Skeletal muscle cell (primary cell): ENCODE measurements at regions not wholly inside any gene's neighbourhood (a gene's known extent, or its start where the extent isn't known, plus 50 kb on each side); places are given as distances from the start of the nearest gene placed in this dataset.

Experiments used
- DNase-seq: peaks from one replicate; pipeline ENCODE4 v3.0.0-alpha.2; 2010; ENCODE audit warnings: low read depth
- H3K4me3 ChIP-seq: 2 replicates; pipeline ENCODE4 v1.5.1; 2011; ENCODE audit warnings: low read depth, mild to moderate bottlenecking, control low read depth, low read length, moderate library complexity

DNA sequence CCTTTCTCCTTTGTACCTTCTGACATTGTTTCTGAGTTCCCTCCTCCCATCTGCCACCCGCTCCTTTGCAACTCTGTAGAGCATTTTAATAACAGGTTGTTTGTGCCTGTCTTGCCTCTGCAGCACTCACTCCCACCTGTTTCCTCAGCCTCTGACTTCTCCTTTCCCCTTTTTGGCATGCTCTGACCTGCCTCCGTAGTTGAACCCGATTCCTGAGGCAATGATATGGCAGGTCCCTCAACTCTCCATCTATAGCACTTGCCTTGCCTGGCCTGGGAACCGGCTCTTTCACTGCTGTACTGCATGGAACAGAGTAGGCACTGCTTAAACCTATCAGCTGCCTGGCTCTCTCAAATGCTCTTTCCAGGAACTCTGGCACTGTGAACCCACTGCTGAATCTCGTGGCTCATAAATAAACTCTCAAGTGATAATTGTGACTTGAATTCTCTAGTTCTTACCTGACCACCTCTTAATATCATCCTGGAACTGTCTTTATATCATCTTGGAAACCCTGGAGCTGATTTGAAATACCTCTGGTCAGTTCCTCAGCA, 50.3 kb downstream of the UTRN start:
- no peak overlapping the region for H3K4me3 ChIP-seq
- no peak for DNase-seq

DNA sequence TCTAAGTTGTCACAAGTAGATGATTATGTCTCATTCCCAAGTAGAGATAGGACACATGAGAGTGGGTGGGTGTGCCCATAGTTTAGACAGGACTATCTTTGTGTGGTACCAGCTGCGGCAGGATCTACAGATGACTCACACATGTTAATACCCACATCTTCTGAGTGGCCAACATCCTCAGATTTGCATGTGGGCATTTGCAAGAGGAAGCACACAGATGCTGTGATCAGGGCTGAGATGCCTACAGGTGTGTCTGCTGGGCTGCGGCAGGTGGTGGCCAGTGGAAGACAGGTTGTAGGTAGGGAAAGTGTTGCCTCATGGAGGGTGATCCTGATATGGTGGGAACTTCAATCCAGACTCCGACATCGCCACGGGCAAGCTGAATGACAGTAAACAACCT, 50.8 kb downstream of the UTRN start:
- DNase-seq = no peak
- no peak overlapping the region for H3K4me3 ChIP-seq

DNA sequence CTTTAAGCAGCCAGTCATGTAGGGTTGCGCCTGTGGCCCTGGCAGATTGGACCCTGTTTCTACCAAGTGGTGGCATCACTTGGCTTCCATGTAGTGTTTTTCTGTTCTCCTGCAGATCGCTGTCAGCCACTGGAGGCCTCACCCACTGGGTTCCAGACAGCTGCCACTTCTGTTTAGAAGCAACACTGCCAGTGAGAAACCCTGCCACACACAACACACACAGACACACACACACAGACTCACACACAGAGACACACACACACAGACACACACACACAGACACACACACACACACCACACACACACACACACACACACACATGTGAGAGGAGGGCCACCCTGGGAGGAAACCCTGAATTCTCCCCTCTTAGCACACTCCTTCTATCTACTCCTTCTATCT, 51.8 kb downstream of the UTRN start:
- DNase-seq = no peak
- no peak overlapping the region for H3K4me3 ChIP-seq

DNA sequence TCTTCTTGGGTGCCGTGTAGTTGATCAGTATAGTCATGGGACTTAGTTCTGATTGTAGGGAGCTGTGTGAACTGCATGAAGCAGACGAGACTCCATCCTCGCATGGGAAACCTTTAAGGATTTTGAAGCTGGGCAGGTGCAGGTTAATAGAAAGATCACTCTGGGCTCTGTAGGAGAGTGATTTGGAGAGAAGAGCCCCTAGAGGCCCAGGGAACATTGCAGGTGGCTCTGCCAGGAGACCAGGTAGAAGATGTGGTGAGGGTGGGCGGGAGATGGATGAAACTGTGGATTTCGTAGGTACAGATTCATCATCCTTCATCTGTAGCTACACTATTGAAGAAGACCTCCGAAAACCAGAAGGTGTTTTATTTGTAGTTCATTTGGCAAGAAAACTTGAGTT, 53.3 kb downstream of the UTRN start:
- DNase-seq = no peak
- no peak overlapping the region for H3K4me3 ChIP-seq

DNA sequence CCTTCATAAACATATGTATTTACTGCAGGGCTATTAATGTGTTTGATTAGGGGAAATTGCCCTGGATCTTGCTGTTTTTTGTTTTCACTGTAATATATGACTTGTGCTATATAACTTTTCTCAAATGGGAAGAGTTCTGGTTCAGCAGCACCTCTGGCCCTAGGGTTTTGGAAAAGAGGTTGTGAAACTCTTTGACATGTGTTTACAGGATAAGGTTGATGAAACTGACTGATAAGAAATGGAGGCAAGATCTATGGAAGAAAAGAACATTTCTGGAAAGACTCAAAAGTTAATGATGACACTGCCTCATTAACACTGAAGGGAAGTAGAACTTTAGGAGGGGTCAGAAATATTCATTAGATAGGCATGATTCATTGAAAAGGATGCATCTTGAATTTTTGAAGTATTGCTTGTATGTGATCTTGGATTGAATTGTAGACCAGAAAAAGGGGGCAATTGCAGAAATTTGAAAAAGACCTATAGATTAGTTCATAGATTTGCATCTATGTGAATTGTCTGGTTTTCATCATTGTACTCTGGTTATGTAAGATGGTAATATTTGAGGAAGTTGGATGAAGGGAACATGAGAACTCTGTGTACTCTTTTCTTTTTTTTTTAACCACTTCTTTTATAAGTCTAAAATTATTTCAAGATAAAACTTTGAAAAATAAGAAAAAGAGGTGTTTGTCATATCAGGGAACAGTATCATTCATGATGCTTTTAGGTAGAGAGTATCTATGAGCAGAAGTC, 54.0 kb downstream of the UTRN start:
- no peak for DNase-seq
- no peak overlapping the region for H3K4me3 ChIP-seq

GRCh38 chr6:144339859-144340452, 54.8 kb downstream of the UTRN start:
- H3K4me3 ChIP-seq = no peak overlapping the region
- no peak for DNase-seq

- H3K4me3 ChIP-seq = no peak overlapping the region
These were observed 55.6 kb downstream of the UTRN start for GRCh38 chr6:144340541-144341371.

GRCh38 chr6:144341831-144342527, 56.8 kb downstream of the UTRN start:
- no peak overlapping the region for H3K4me3 ChIP-seq
- DNase-seq = no peak

More at GRCh38 chr6:144340541-144341371, 55.6 kb downstream of the UTRN start:
- no peak for DNase-seq

- no peak overlapping the region for H3K4me3 ChIP-seq
- no peak for DNase-seq
These were observed 58.7 kb downstream of the UTRN start for GRCh38 chr6:144343701-144344428.

GRCh38 chr6:144344646-144345045, 59.5 kb downstream of the UTRN start:
- H3K4me3 ChIP-seq = no peak overlapping the region
- no peak for DNase-seq

GRCh38 chr6:144345451-144345850, 60.3 kb downstream of the UTRN start:
- no peak for DNase-seq
- no peak overlapping the region for H3K4me3 ChIP-seq

DNA sequence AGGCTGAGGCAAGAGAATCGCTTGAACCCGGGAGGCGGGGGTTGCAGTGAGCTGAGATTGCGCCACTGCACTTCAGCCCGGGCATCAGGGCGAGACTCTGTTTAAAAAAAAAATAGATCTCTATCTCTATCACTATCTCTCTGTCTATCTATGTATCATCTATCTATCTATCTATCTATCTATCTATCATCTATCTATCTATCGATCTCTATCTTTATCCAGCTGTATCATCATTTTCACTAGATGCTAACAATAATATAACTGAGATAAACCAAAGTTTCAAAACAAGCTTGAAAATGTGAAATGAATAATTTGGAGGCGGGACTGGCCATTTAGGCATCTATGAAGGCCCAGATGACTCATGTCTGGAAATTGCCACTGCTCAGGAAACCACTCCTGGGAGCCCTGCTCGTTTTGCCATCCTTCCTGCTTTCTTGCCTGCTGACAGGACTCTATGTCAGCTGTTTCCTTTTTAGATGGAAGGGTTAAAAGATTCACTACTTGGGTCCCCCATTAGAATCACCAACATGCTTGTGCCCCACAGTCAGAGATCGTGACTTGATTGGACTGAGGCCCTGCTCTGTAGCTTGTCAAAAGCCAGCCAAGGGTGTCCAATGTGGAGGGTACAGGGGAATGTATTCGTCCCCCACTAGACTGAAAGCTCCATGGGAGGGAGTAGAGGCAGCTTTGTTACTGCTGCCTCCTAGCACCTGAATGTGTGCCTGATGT, 61.7 kb downstream of the UTRN start:
- H3K4me3 ChIP-seq = no peak overlapping the region
- peak; percentile 49 for DNase-seq

GRCh38 chr6:144347448-144347759, 62.3 kb downstream of the UTRN start:
- no peak for DNase-seq
- no peak overlapping the region for H3K4me3 ChIP-seq

DNA sequence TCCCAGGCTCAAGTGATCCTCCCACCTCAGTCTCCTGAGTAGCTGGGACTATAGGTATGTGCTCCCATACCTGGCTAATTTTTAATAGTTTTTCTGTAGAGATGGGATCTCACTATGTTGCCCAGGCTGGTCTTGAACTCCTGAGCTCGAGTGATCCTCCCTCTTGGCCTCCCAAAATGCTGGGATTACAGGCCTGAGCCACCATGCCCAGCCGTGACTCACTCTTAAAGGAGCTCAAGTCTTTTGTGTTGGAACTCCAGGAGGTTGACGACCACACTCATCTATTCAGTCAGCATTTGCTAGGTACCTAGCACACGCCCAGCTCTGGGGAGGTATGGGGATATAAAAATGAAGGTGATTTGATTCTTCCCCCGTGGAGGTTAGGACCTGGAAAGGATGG, 62.8 kb downstream of the UTRN start:
- DNase-seq = no peak

GRCh38 chr6:144349690-144350527, 64.8 kb downstream of the UTRN start:
- H3K4me3 ChIP-seq = no peak overlapping the region
- DNase-seq = peak; percentile 43

More for the DNA sequence above, 62.8 kb downstream of the UTRN start:
- H3K4me3 ChIP-seq = no peak overlapping the region

DNA sequence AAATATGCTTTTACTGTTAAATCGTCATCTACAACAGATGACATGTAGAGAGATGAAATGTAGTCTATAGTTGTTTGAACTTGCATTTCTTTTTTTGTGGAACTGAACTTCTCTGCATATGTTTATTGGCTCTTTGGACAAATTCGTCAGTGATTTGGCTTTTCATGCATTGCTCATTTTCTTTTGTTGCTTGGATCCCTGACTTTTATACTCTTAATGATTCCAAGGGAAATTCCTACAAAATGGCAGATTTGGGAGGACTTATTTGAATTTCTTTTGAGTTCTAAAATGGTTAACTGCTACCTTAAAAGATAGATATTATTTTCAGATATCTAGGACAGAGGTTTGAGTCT, 65.4 kb downstream of the UTRN start:
- DNase-seq = no peak
- H3K4me3 ChIP-seq = no peak overlapping the region

GRCh38 chr6:144351379-144352127, 66.4 kb downstream of the UTRN start:
- H3K4me3 ChIP-seq = no peak overlapping the region
- no peak for DNase-seq
